HG03025 (cell line): ENCODE measurements at regions not wholly inside any gene's neighbourhood (a gene's known extent, or its start where the extent isn't known, plus 50 kb on each side); places are given as distances from the start of the nearest gene placed in this dataset.

ENCODE experiments used
- ATAC-seq: cut with Tn5 transposase; IDR thresholded peaks from one replicate; pipeline ENCODE4 v1.9.1; 2021; ENCODE audit warnings: mild to moderate bottlenecking, moderate library complexity; ENCODE audit not compliant: unreplicated experiment, low FRiP score

GRCh38 chr4:125365731-125366130 is 51.0 kb downstream of the FAT4 start:
- ATAC-seq: no peak

GRCh38 chr4:125368146-125368545 is 53.4 kb downstream of the FAT4 start:
- no peak for ATAC-seq

GRCh38 chr4:125368671-125369081 is 53.9 kb downstream of the FAT4 start:
- no peak for ATAC-seq

- ATAC-seq: no peak
Observed at GRCh38 chr4:125369098-125369497, 54.3 kb downstream of the FAT4 start.

GRCh38 chr4:125370478-125370877 is 55.7 kb downstream of the FAT4 start:
- no peak for ATAC-seq

- ATAC-seq: no peak
Observed at GRCh38 chr4:125382995-125383394, 68.2 kb downstream of the FAT4 start.

GRCh38 chr4:125387770-125388169 is 73.0 kb downstream of the FAT4 start:
- no peak for ATAC-seq

GRCh38 chr4:125388613-125389012 is 73.9 kb downstream of the FAT4 start:
- no peak for ATAC-seq

- ATAC-seq: no peak
Observed at GRCh38 chr4:125389713-125390112, 75.0 kb downstream of the FAT4 start.

GRCh38 chr4:125390126-125390525 is 75.4 kb downstream of the FAT4 start:
- ATAC-seq: no peak

GRCh38 chr4:125390727-125391126 is 76.0 kb downstream of the FAT4 start:
- no peak for ATAC-seq

GRCh38 chr4:125392694-125393093 is 77.9 kb downstream of the FAT4 start:
- no peak for ATAC-seq

GRCh38 chr4:125393825-125394224 is 79.1 kb downstream of the FAT4 start:
- ATAC-seq: no peak

- ATAC-seq: no peak
Observed at GRCh38 chr4:125397226-125397625, 82.5 kb downstream of the FAT4 start.

GRCh38 chr4:125398263-125399002 is 83.7 kb downstream of the FAT4 start:
- no peak for ATAC-seq

- ATAC-seq: no peak
Observed at GRCh38 chr4:125400756-125401155, 86.0 kb downstream of the FAT4 start.

GRCh38 chr4:125401784-125402183 is 87.0 kb downstream of the FAT4 start:
- ATAC-seq: no peak

- no peak for ATAC-seq
Observed at GRCh38 chr4:125420526-125420925, 105.8 kb downstream of the FAT4 start.

GRCh38 chr4:125421547-125421946 is 106.8 kb downstream of the FAT4 start:
- no peak for ATAC-seq

GRCh38 chr4:125423124-125423523 is 108.4 kb downstream of the FAT4 start:
- no peak for ATAC-seq

GRCh38 chr4:125428832-125429231 is 114.1 kb downstream of the FAT4 start:
- no peak for ATAC-seq

GRCh38 chr4:125430086-125430485 is 115.3 kb downstream of the FAT4 start:
- ATAC-seq: no peak

- ATAC-seq: no peak
Observed at GRCh38 chr4:125432078-125432477, 117.3 kb downstream of the FAT4 start.
